Globus pallidus (tissue), 1 donor: ENCODE measurements at regions not wholly inside any gene's neighbourhood (a gene's known extent, or its start where the extent isn't known, plus 50 kb on each side); places are given as distances from the start of the nearest gene placed in this dataset.
"Not testable (repeated sequence)": the region's sequence is repeated elsewhere in the genome, so short reads cannot be mapped to it uniquely, and the experiment has no call there.

ENCODE experiments used
- DNase-seq: peaks from one replicate; pipeline ENCODE4 v3.0.0-alpha.2; 2015; ENCODE audit warnings: low spot score

DNA sequence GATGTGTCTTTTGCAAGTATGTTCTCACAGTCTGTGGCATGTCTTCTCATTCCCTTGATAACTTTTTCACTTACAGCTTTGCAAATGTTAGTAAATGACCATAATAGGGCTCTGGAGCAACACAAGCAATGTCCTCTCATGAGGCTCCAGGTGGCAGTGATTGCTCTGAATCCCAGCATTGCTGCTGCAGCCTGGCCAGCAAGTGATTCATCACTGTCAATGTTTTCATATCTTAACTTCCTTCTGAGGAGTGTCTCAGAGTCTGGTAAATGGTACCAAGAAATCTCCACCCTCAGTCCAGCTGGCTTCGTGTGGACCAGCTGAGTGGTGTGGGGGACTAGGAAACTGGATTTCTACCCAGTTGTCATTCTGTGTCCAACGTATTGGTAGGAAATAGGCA is 139.6 kb downstream of the MYLK4 start:
- DNase-seq = no peak

DNA sequence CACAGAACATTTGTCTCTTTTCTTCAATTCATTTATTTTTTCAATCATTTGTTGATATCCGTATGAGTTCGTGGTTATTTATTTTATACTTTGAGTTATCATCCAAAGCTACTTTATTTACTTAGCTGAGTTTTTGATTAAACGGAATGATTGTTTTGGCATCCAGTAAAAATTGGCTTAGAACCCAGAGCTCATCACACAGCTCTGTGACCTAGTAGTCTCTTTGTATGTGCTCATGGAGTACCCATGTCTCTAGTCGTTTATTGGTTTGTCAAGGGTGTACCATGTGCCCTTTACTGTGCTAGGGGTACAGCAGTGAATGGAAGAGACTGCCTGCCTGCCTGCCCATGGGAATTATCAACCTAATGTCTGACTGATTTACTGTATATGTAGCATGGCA is 142.2 kb downstream of the MYLK4 start:
- DNase-seq = no peak

DNA sequence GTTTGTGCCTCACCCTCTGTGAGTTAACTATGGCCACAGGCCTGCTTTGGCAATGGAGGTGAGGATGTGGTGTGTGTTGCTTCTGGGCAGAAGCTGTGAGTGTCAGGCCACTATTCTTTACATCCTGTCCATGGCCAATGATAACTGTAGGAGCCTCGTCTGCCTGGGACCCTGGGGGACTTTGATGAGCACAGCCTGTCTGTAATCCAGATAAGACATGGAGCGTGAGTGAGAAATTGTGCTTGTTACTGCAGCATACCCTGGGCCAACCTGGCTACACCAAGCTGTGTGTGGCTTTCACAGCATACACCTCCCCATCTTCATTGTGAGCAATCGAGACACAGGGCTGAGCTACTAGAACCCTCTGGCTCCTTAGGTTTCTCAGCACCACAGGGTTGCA is 150.4 kb downstream of the MYLK4 start:
- DNase-seq = no peak

DNA sequence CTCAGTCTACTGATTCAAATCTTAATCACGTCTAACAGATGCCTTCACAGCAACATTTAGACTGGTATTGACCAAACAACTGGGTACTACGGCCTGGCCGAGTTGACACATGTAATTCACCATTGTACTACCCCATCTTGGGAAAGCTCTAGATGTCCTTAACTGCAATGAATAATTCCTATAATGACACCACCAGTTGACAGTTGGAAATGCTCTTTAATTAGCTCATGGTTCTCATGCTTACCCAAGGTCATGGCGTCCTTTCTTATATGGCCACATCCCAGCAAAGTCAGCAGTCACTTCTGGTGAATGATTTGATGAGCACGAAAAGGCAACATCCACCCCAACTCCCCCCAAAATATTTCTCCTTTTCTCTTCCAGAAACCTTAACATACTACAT is 150.9 kb downstream of the MYLK4 start:
- no peak for DNase-seq

DNA sequence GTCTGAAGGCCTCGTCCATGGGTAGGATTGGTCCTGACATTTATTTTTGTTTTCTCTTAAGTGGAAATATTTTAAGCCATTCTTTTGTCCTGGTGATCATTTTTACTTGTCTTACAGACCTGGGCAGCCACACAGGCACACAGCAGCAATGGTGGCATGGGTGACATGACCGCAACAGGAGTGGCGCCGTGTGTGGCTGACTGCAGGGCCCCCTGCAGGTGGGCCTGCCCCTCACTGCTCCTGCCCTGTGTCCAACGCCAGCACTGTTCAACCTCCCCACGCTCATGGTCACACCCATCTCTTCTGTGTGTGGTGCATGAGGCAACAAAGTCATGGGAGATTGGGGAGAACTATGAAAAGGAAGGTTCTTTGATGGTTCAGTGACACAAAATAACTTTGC is 151.9 kb downstream of the MYLK4 start:
- DNase-seq = no peak

DNA sequence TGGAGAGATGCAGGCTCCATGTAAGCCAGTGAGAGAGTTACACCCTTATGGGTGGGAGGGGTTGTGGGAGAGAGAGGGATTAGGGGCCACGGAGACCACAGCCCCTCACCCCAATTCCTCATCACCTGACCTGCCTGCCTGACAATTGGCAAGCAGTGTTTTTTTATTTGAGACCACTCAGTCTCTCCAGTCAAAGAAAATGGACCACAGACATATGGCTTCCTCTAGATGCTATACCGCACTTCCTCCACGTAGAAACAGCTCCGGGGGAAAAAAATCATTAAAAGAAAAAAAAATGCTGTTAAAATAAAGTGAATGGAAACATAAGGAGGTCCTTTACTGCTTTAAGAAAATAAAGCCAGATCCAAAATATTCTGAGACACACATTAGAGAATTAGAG is 152.7 kb downstream of the MYLK4 start:
- DNase-seq = no peak

DNA sequence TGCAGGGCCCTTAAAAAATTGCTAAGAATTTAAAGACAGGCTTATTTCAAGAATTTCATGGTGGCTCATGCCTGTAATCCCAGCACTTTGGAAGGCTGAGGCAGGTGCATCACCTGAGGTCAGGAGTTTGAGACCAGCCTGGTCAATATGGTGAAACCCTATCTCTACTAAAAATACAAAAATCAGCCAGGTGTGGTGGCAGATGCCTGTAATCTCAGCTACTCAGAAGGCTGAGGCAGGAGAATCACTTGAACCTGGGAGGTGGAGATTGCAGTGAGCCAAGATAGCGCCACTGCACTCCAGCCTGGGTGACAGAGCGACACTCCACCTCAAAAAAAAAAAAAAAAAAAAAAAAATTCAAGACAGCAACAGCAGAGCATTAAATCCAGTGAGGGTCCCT is 153.3 kb downstream of the MYLK4 start:
- not testable (repeated sequence) for DNase-seq

DNA sequence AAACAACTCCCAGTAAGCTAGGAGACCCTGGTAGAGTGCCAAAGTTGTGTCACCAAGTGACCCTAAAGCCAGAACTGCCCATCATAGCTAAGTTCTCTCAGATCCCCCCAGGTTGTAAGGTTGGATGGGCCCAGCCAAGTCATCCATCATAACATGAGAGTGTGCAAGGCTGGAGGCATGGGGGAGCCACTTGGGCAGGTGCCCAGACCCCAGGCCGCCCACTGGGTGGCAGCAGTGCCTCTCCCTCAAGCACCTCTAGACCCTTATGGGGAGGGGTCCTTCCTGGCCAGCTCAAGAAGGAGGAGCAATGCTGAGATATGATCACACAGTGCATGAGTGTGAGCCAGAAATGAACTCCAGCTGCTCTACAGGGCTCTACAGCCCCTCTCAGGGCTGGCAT is 154.5 kb downstream of the MYLK4 start:
- DNase-seq = no peak

DNA sequence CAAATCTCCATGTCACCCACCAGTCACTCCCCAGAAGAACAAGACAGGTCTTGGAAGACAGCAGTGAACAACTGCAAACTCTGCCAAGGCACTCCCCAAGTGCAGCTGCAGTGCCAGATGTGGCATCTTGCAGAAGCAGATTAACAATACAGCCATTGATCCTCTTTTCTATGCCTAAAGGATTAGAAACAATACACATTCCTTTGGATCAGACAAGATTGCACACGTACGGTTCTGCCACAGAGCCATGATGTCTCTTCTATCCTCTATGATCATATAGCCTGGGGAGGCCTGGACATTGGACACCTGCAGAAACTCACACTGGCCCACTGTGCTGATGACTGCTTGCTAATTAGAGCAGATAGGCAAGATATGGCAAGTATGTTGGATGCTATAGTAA is 155.9 kb downstream of the MYLK4 start:
- DNase-seq = no peak

DNA sequence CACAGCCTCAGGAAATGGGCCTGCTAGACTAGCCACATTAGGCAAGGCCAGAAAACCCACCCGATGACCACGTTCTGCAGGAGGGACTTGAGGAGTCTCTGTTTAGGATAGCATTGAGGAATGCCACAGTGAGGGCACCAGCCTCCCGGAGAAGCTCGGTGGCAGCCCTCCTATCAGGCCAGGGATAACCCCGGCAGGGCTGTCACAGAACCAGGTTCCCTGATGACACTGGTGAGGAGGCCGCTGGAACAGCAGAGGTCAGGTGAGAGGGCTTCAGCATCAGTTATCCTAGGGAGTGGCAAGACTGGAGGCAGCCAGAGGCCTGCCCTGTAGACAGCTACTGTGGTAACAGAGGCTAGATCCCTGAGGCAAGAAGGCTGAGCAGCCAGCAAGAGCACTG is 157.6 kb downstream of the MYLK4 start:
- DNase-seq = no peak

DNA sequence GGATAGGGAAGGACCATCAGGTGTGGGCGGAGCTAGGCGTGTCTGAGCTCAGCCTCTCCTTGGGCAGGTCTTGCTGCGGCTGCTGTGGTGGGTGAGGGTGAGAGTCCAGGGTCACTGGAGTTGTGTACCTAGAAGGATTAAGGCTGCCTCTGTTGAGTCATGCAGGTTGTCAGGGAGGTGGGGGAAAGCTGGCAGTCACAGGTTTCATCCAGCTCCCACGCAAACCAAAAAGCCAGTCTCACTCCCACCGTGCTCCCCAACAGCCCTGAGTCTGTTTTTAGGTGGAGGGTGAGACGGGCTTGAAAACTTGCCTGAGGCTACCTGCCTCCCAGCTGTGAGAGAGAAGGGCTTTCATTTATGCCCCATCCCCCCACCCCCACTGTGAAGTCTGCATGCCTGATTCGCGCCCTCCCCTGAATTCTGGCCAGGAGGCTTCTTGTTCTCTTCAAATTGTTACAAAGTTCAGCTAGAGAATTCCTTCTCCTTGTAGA is 161.5 kb downstream of the MYLK4 start:
- no peak for DNase-seq

DNA sequence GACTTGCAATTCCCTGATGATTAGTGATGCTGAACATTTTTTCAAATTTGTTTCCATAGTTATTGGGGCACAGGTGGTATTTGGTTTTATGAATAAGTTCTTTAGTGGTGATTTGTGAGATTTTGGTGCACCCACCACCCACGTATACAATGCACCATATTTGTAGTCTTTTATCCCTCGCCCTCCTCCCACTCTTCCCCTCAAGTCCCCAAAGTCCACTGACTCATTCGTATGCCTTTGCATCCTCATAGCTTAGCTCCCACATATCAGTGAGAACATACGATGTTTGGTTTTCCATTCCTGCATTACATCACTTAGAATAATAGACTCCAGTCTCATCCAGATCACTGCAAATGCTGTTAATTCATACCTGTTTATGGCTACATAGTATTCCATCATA is 167.3 kb downstream of the MYLK4 start:
- DNase-seq = no peak

DNA sequence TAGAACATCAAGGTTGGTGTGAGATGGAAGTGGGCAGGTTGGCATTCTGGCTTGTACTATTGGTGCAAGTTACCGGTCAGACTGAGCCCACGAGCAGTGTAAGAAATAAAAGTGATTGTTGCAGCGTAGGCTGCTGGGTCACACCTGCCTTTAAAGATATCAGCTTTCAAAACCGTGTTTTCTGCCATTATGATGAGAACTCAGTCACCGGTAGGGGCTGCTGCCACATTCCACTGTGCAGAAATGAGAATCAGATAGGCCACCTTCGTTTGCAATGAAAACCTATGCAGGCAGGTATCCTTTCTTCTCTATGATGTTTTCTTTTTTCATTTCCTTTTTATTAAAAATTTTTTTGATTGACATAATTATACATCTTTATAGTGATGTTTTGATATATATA is 168.5 kb downstream of the MYLK4 start:
- DNase-seq = no peak

DNA sequence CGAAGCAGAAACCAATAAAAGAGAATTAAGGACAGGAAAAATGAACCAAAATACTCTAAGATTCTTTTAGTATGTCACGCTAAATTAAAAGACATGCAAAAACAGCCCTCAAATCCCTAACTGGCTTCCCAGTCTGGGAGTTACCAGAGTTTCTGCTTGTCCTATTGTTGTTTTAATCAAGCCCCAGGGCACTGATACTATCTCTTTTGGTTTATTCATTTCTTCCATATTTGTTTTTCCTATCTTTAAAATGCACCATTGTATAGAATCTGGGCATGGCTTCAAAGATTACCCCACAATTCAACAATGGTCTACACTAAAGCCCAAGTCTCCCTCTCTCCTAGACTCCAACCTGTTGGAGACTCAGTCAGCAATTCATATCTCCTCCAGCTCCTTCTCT is 169.1 kb downstream of the MYLK4 start:
- DNase-seq = no peak

DNA sequence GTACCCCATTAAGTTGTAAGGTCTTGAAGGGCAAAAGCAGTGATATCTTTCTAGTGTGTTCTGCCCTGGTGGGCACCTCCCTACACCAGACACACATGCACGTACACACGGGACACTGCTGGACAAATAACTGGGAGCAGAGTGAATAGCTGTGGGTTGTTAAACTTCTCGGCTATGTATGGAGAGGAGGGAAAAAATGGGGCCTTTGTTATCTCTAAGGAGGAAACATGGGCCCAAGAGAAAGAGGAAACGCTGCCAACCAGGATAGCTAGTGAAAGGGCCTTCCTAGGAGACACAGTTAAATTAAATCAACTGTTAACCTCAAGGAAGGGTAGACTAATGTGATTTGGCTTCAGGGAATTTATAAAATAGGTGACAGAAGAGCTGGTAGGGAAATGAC is 169.7 kb downstream of the MYLK4 start:
- no peak for DNase-seq

DNA sequence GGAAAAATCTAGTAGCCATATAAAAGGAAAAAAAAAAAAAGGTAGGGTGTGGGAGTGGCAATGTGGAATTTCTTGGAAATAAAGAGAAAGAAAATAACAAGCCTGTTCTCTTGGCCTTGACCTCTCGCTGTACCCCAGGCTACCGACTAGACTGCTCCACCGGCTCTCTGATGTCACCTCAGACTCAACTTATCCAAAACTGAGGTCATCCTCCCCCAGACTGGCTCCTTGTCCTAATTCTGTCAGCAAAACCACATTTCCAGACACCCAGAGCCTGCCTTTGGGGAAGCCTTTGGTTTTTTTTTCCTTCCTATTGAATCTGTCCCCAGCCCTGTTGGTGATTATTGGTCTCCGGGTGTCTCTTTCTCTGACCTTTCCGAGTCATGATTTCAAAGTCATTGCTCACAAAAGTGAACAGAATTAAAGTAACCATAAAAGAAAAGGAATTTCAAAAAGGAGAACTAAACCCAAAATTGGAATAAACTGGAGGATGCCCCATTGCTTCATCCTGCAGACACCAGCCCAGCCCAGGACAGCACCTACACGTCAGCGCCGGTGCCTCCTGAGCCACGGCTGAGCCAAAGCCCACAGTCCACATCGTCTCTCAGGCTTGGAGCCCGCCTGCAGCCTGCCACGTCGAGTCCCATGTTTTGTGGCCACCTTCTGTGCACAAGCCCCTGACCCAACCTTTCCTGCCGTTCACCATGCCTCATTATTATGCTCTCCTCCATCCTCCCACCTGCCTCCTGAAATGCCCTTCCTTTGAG is 170.7 kb downstream of the MYLK4 start:
- DNase-seq = no peak

DNA sequence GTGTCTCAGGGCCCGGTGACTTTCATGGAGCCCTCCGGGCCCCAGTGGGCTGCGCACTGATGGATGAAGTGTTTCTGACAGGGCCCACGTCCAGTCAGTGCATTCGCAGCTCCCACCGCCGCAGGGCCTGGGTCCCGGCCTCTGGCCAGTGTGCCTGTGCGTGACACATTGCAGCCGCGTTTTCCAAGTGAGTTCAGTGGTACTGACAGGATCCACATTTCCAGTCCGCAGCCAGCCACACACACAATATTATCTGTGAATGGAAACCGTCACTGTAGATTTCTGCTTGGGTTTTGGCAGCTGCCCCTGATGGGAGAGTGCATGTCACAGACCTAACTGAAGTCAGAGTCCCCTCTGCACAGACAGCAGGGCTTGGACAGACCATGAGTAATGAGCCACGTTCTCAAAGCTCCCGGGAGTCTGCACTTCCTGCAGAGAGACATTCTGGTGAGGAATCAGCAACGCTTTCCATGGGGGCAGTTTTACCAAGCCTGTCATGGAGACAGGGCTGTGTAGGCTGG is 171.4 kb downstream of the MYLK4 start:
- DNase-seq = no peak

DNA sequence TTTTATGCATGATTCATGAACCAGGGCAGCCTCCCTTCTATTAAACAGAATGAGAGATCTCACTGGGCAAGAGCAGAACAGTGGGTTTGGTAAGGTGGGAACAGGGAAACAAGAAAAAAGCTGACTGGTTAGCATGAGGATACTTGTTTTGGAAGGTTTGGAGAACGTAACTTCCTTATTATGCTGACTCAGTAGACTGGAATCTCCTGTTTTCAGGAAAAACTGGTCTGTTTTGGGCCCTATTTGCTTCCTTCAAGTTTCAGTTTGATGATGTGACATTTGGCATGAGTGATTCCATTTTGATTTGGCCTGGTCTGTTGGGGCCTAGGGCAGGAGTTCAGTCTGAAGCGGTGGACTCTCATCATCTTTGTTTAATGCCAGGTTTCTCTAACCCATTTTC is 172.0 kb downstream of the MYLK4 start:
- no peak for DNase-seq

DNA sequence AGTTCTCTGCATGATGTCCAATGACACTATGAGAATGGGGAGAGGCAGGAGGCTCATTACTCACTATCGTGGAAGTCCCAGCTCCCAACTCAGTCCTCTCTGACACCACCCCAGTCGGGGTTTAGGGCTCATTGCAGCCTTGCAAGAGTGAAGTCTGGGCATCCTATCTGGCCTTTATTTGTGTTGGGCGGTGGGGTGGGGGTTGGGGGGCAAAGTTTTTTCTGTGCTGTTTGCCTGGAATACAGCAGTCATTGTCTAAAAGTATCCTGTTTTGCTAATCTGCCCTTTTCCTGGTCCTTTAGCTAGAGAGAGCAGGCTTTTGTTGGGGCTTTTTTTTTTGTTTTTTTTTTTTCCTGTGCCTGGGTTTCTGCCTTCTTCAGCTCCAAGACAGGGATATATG is 174.2 kb downstream of the MYLK4 start:
- no peak for DNase-seq

DNA sequence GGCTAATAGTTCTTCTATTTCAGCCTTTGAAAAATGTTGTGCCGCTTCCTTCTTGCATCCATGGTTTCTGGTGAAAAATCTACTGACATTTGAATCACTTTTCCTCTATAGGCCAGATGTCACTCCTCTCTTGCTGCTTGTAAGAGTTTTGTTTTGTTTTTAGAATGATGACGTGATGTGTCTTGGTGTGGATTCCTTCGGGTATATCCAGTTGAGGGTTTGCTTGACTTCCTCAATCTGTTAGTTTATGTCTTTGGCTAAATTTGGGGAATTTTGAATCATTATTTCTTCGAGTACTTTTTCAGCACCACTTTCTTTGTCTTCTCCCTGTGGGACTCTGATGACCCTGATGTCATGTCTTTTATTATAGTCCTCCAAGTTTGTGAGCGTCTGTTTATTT is 175.5 kb downstream of the MYLK4 start:
- no peak for DNase-seq

DNA sequence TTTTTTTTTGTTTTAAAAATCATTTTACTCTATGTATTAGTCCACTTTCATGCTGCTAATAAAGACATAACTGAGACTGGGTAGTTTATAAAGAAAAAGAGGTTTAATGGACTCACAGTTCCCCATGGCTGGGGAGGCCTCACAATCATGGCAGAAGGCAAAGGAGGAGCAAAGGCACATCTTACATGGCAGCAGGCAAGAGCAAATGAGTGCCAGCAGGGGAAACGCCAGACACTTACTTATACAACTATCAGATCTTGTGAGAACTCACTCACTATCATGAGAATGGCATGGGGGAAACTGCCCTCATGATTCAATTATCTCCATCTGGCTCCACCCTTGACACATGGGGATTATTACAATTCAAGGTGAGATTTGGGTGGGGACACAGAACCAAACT is 181.3 kb downstream of the MYLK4 start:
- DNase-seq = not testable (repeated sequence)

DNA sequence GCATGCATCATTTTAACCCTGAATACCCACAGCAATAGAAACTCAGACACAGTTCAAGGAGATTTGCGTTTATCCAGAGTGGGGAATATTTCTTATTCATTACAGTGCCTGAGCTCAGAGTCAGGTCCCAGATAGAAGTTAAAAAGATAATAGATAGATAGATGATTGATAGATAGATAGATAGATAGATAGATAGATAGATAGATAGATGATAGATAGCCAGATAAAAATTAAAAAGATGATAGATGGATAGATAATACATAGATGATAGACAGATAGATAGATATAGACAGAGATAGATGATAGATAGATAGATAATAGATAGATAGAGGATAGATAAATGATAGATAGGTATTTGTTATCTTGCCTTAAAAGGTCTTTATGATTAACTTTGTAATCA is 184.7 kb downstream of the MYLK4 start:
- no peak for DNase-seq

DNA sequence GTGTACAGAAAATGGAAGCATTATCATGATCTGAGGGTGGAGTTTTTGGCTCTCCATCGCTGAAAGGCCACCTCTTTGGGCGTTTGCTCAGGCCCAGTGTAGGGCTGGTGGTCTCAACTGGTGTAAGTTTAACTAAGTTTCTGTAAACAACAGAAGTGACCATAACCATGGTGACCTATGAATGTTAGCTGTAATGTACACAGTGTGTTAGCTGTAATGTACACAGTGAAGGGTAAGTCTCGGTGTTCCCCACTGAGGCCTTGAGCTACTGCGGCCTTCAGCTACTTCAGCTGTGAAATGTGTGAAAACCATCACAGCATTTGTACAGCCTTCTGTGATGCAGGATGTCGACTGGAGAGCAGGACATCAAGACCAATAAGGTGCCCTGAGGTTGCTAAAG is 185.2 kb downstream of the MYLK4 start:
- DNase-seq = no peak

DNA sequence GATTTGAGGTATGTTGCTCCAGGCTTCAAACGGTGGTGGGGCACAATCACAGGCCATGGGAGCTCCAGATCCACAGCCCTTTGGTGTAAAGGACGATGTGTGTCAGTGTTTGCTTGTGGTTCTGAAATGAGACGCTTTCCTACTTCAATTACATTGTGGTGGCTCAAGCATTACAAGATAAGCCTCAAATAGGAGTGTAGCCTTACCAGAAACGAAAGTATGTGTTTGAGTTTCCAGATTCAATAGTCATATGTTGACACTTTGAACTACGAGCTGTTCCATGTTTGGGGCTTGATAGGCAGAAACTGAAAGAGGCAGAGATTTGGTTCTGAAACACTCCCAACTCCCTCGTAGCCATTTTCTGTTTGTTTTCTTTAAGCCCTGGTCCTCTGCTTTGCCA is 187.1 kb downstream of the MYLK4 start:
- no peak for DNase-seq
